PC-3 (cell line): ENCODE measurements at regions not wholly inside any gene's neighbourhood (a gene's known extent, or its start where the extent isn't known, plus 50 kb on each side); places are given as distances from the start of the nearest gene placed in this dataset.

ENCODE experiments used
- EZH2 ChIP-seq: fragments of 300-600 bp; sonication (generic); IDR thresholded peaks from one replicate; pipeline ENCODE4 v1.6.1; 2017; ENCODE audit warnings: antibody characterized with exemption, mild to moderate bottlenecking, low read length; ENCODE audit not compliant: unreplicated experiment
- EZH2phosphoT487 ChIP-seq: fragments of 300-600 bp; sonication (generic); IDR thresholded peaks from 2 replicates; pipeline ENCODE4 v1.6.1; 2018; ENCODE audit warnings: mild to moderate bottlenecking, antibody characterized with exemption, low read length, borderline replicate concordance
- TF ChIP-seq, protein P1 (sequence below): fragments of 300-600 bp; sonication (generic); conservative IDR thresholded peaks from 2 replicates; pipeline ENCODE4 v1.5.1; 2017; ENCODE audit warnings: antibody characterized with exemption, low read depth, mild to moderate bottlenecking, low read length

DNA sequence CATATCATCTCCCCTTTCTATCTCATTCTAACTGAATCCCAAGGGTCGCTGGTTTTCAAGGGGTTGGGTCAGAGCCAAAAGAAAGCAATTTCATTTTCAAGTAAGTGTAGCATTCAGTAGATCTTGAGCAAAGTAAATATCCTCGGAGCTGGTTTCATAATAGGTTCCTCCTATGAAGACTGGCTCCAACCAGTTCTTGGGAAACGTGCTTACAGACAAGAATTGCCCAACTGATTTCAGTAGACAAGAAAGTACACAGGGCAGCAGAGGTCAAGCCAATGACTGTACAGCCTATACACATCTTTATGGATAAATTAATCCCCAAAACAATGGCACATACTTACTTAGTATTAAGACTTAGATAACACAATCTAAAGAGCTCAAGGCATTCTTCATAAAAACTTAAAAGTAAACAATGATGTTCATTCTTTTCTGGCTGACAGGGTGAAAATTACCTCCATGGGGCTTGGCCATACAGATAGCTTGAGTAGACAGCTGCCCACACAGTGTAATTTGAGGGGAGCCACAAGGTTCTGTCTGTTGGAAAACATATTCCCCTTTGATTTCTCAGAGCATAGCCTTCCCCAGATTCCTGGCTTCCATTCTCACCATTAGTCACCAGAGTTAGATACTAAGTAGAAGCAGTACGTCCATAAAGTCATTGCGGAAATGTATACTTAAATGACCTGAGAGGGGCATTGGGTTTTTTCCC, 163.9 kb downstream of the ARRDC3 start:
- TF ChIP-seq, protein P1, sequence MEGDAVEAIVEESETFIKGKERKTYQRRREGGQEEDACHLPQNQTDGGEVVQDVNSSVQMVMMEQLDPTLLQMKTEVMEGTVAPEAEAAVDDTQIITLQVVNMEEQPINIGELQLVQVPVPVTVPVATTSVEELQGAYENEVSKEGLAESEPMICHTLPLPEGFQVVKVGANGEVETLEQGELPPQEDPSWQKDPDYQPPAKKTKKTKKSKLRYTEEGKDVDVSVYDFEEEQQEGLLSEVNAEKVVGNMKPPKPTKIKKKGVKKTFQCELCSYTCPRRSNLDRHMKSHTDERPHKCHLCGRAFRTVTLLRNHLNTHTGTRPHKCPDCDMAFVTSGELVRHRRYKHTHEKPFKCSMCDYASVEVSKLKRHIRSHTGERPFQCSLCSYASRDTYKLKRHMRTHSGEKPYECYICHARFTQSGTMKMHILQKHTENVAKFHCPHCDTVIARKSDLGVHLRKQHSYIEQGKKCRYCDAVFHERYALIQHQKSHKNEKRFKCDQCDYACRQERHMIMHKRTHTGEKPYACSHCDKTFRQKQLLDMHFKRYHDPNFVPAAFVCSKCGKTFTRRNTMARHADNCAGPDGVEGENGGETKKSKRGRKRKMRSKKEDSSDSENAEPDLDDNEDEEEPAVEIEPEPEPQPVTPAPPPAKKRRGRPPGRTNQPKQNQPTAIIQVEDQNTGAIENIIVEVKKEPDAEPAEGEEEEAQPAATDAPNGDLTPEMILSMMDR: no peak
- TF ChIP-seq EZH2 (no peak), EZH2phosphoT487 (no peak)
